Thymus (tissue), 11 donors: ENCODE measurements at regions not wholly inside any gene's neighbourhood (a gene's known extent, or its start where the extent isn't known, plus 50 kb on each side); places are given as distances from the start of the nearest gene placed in this dataset.

Experiments
- DNase-seq, 9 donors: peaks; one replicate each; pipeline ENCODE4 v3.0.0-alpha.2; 2013; ENCODE audit warnings: low spot score in 9 of 9, low read depth in 6 of 9, missing footprints in 1 of 9
- H3K27ac ChIP-seq, 2 donors: one replicate each; pipeline ENCODE4 v1.5.1; 2013; ENCODE audit warnings: control low read depth in 1 of 2, low read depth in 1 of 2, low read length in 1 of 2, mild to moderate bottlenecking in 1 of 2, moderate library complexity in 1 of 2
- H3K27me3 ChIP-seq, 2 donors: one replicate each; pipeline ENCODE4 v1.5.1; 2013; ENCODE audit warnings: low read length in 1 of 2; ENCODE audit not compliant: control insufficient read depth in 2 of 2, insufficient read depth in 1 of 2
- H3K36me3 ChIP-seq, 2 donors: one replicate each; pipeline ENCODE4 v1.5.1; 2013; ENCODE audit warnings: low read length in 1 of 2, mild to moderate bottlenecking in 1 of 2, moderate library complexity in 1 of 2; ENCODE audit not compliant: control insufficient read depth in 2 of 2, insufficient read depth in 2 of 2
- H3K4me1 ChIP-seq, 2 donors: one replicate each; pipeline ENCODE4 v1.5.1; 2013; ENCODE audit warnings: low read length in 2 of 2; ENCODE audit not compliant: control insufficient read depth in 2 of 2, insufficient read depth in 2 of 2
- H3K4me3 ChIP-seq, 2 donors: one replicate each; pipeline ENCODE4 v1.5.1; 2013; ENCODE audit warnings: low read length in 2 of 2, control low read depth in 1 of 2, mild to moderate bottlenecking in 1 of 2
- H3K9me3 ChIP-seq, 2 donors: one replicate each; pipeline ENCODE4 v1.5.1; 2013; ENCODE audit warnings: low read length in 1 of 2, mild to moderate bottlenecking in 1 of 2; ENCODE audit not compliant: control insufficient read depth in 2 of 2, insufficient read depth in 1 of 2
- WGBS: extraction: QIAGEN DNeasy Blood & Tissue Kit; methylation state at CpG from one replicate; pipeline ENCODE4 v1.1.7; 2013; 5-methylcytosine and 5-hydroxymethylcytosine counted together
- donor health status: healthy.

GRCh38 chr22:48102581-48102980 is 1340.1 kb downstream of the TBC1D22A start:
- Histone ChIP-seq H3K36me3 (no peaks in the 10 kb centered on the region), H3K4me1 (peaks cover 35 to 40% of the 10 kb centered on the region in 2 donors), H3K27me3 (no peaks in the 10 kb centered on the region), H3K9me3 (peaks cover 0 to 15% of the 10 kb centered on the region in 2 donors), H3K27ac (no peak overlapping the region), H3K4me3 (no peak overlapping the region)
- DNase-seq, result no peak
- 93% methylated on average over 5 of the region's 5 CpGs for WGBS

- H3K4me1 ChIP-seq, result peaks cover 44 to 48% of the 10 kb centered on the region in 2 donors
- H3K27ac ChIP-seq, result no peak overlapping the region
- H3K9me3 ChIP-seq, result peaks cover 0 to 15% of the 10 kb centered on the region in 2 donors
- H3K36me3 ChIP-seq, result no peaks in the 10 kb centered on the region
- no peak for DNase-seq
- H3K27me3 ChIP-seq, result no peaks in the 10 kb centered on the region
- no peak overlapping the region for H3K4me3 ChIP-seq
- 98% methylated on average over 8 of the region's 8 CpGs for WGBS
These were observed 1339.3 kb downstream of the TBC1D22A start for GRCh38 chr22:48101704-48102103.

GRCh38 chr22:48100685-48101417 is 1338.4 kb downstream of the TBC1D22A start:
- H3K9me3 ChIP-seq, result peaks cover 0 to 15% of the 10 kb centered on the region in 2 donors
- 71% methylated on average over 14 of the region's 14 CpGs for WGBS
- peak overlapping the region in 1 of 2 donors; percentile 94 for H3K27ac ChIP-seq
- peak in 1 of 9 donors; percentile 61 for DNase-seq
- H3K4me3 ChIP-seq, result no peak overlapping the region
- peaks cover 46 to 54% of the 10 kb centered on the region in 2 donors for H3K4me1 ChIP-seq
- no peaks in the 10 kb centered on the region for H3K36me3 ChIP-seq
- no peaks in the 10 kb centered on the region for H3K27me3 ChIP-seq

- Histone ChIP-seq H3K27me3 (no peaks in the 10 kb centered on the region), H3K4me1 (peaks cover 53 to 60% of the 10 kb centered on the region in 2 donors), H3K9me3 (peaks cover 0 to 15% of the 10 kb centered on the region in 2 donors), H3K4me3 (no peak overlapping the region), H3K27ac (peak overlapping the region; percentile 42 to 94), H3K36me3 (no peaks in the 10 kb centered on the region)
- DNase-seq, result no peak
- 77% methylated on average over 9 of the region's 9 CpGs for WGBS
These were observed 1337.2 kb downstream of the TBC1D22A start for GRCh38 chr22:48099671-48100070.

GRCh38 chr22:48099251-48099650 is 1336.8 kb downstream of the TBC1D22A start:
- peaks cover 53 to 60% of the 10 kb centered on the region in 2 donors for H3K4me1 ChIP-seq
- no peaks in the 10 kb centered on the region for H3K36me3 ChIP-seq
- WGBS, result 35% methylated on average over 8 of the region's 8 CpGs
- H3K9me3 ChIP-seq, result peaks cover 0 to 15% of the 10 kb centered on the region in 2 donors
- H3K27me3 ChIP-seq, result no peaks in the 10 kb centered on the region
- DNase-seq, result peak in 2 of 9 donors; percentile 63 to 81
- H3K4me3 ChIP-seq, result peak overlapping the region; percentile 8 to 12
- peak overlapping the region; percentile 91 to 94 for H3K27ac ChIP-seq

- peaks cover 0 to 15% of the 10 kb centered on the region in 2 donors for H3K9me3 ChIP-seq
- no peaks in the 10 kb centered on the region for H3K27me3 ChIP-seq
- H3K36me3 ChIP-seq, result no peaks in the 10 kb centered on the region
- H3K4me1 ChIP-seq, result peaks cover 53 to 60% of the 10 kb centered on the region in 2 donors
- peak overlapping the region; percentile 8 to 12 for H3K4me3 ChIP-seq
- peak overlapping the region; percentile 91 to 94 for H3K27ac ChIP-seq
- 21% methylated on average over 10 of the region's 10 CpGs for WGBS
- DNase-seq, result no peak
These were observed 1336.4 kb downstream of the TBC1D22A start for GRCh38 chr22:48098921-48099245.

GRCh38 chr22:48098243-48098920 is 1335.9 kb downstream of the TBC1D22A start:
- Histone ChIP-seq H3K9me3 (peaks cover 0 to 15% of the 10 kb centered on the region in 2 donors), H3K36me3 (no peaks in the 10 kb centered on the region), H3K27ac (peak overlapping the region; percentile 94 to 96), H3K4me3 (peak overlapping the region; percentile 8 to 12), H3K4me1 (peaks cover 53 to 60% of the 10 kb centered on the region in 2 donors), H3K27me3 (no peaks in the 10 kb centered on the region)
- 6% methylated on average over 8 of the region's 8 CpGs for WGBS
- DNase-seq, result peak in 6 of 9 donors; percentile 67 to 90 (median 77)

GRCh38 chr22:48097723-48098122 is 1335.3 kb downstream of the TBC1D22A start:
- Histone ChIP-seq H3K4me3 (no peak overlapping the region), H3K27me3 (no peaks in the 10 kb centered on the region), H3K36me3 (no peaks in the 10 kb centered on the region), H3K27ac (peak overlapping the region; percentile 94 to 96), H3K9me3 (peaks cover 0 to 11% of the 10 kb centered on the region in 2 donors), H3K4me1 (peaks cover 53 to 60% of the 10 kb centered on the region in 2 donors)
- WGBS, result 8% methylated on average over 7 of the region's 7 CpGs
- no peak for DNase-seq
